ENCODE measurements at regions not wholly inside any gene's neighbourhood (a gene's known extent, or its start where the extent isn't known, plus 50 kb on each side); places are given as distances from the start of the nearest gene placed in this dataset.

DNA sequence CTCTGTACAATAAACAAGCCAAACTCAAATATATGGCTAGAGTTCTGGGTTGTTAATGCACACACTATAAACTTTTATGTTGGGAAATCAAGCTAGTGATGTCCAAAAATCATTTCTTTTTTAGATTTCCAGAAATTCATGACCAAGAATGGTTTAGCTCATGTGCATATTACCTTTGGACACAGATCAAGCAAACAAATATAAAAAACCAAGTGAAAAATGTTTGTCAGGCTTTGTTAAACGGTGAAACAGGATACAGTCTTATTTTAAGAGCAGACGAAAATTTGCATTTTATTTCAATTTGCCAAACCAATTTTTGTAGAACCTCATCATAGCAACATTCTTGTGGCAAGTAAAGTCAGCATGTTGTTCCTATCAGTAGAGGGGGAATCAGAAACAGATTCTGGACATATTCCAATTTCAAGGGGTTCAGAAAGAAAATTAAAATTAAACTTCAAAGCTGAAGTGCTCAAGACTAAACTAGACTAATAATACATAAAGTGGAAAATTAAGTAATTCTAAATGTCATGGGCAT, 413.6 kb downstream of the TRIML1 start:
- no peak for DNase-seq (ENCODE audit: low read depth in 2 of 2)

DNA sequence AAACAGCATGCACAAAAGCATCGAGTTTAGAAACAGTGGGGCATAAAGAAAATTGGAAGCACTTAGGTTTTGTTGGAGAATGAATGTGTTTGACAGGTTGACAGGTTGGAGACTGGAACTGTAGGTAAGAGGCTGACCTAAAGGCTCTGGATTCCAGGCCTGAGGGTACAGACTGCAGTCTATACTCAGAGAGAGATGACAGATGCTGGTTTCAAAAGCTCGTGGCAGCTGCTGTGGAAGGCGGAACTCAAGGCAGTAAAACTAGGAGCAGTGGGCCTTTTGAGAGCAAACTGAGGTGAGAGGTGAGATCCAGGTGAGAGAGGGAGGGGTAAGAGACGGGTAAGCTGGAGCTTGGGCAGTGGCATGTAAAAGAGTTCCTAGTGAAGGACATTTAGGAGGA, 415.2 kb downstream of the TRIML1 start:
- no peak for DNase-seq (ENCODE audit: low read depth in 2 of 2)

- no peak for DNase-seq (ENCODE audit: low read depth in 2 of 2)
Observed at GRCh38 chr4:188573104-188573503, 433.9 kb downstream of the TRIML1 start.

DNA sequence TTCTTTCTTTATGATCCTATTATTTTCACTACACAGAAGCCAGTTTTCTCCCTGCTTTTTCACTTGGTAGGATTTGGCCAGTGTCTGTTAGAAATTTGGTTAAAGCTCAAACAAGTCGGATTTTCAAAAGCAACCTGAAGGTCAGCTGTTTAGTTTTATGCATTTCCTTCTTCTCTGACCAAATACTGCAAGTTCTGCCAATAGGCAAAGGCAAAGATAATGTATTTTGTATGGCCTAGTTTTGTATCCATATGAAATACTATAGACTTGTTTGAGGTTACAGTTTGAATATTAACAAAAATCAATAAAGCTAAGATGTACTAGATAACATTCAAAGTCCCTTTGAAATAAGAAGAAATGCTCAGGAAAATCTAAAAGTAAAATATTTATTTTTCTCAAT, 439.4 kb downstream of the TRIML1 start:
- DNase-seq (ENCODE audit: low read depth in 2 of 2): no peak

- DNase-seq (ENCODE audit: low read depth in 2 of 2): no peak
Observed at GRCh38 chr4:188596021-188596420, 456.8 kb downstream of the TRIML1 start.

DNA sequence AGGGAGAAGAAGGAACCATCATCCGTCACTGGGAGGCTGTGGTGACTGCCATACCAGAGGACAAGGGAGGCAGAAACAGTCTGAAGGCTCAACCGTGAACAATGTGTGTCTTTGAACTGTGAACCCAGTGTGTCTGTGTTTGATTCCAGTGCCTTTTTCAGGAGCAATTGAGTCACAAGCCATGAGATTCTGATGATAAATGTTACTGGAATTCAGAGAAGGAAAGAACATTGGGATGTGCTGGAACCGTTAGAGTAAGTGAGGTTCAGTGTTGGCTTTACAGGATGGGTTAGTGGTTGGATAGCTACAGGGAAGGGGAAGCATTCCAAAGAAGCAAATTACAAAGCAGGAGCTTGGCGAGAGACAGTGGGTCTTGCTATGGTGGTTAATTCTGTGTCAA, 464.4 kb downstream of the TRIML1 start:
- no peak for DNase-seq (ENCODE audit: low read depth in 2 of 2)

- no peak for DNase-seq (ENCODE audit: low read depth in 2 of 2)
Observed at GRCh38 chr4:188606635-188607034, 467.4 kb downstream of the TRIML1 start.

DNA sequence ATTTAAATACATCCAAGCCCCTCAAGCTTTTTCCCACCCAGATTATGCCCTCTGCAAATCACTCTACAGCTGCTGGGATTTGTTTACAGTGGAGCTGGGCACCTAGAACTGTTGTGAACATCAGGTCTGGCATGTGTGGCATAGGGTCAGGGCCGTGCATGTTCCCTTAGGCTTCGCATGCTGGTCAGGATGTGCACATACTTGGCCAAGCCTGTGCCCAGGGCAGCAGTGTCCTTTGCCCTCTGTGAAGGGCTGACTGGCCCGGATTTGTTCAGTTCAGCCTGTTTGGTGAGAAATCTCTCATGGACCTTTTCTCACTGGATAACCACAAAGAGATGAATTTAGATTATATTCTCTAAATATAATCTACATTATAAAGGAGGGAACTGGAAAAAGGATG, 471.9 kb downstream of the TRIML1 start:
- no peak for DNase-seq (ENCODE audit: low read depth in 2 of 2)

DNA sequence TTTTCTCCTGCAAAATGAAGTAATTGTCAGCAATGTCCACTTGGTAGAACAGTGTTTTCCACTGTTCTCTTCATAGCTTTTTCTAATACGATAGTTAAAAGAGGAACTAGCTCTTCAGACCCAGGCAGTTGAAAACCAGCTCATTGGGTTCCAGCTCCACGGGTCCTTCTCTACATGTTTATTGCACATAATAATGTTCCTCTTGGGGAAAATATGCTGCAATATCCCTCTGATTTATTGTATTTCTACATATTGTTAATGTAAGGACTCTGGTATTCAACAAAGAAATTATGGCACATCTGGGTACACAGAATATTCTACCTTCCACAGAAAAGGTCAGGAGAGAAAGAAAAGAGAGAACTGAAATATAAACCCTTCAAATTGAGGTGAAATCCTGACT, 473.4 kb downstream of the TRIML1 start:
- DNase-seq (ENCODE audit: low read depth in 2 of 2): no peak

GRCh38 chr4:188613976-188614375, 474.7 kb downstream of the TRIML1 start:
- no peak for DNase-seq (ENCODE audit: low read depth in 2 of 2)

DNA sequence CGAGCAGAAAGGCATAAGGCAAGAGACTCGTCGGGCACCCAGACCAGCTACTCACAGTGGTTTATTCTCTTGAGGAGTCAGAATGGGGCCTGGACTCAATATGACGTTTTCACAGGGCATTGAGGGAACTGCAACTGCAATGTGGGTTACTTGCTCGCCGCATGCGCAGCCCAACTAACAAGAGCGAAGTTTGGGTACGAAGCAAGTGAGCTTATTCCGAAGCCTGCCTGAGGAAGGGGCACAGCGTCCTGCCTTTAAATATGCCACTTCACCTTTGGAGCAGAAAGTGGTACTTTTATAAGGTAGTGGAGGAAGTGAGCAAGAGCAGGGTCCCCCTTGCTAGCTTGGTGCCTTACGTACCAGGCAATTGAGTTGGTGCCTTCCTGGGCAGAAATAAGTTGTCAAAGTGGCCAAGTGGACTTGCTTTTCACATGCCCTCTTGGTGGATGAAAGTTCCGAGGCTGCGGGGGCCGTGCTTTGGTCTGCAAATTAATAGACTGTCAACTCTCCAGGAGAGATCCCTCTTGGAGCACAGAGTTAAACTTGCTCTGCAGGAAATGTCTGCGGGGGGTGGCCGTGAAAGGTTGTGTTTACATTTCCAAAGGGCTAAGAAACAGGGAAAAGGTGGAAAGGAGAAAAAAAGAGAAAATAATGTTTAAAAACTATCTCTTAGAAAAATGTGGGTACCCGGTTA, 480.4 kb downstream of the TRIML1 start:
- DNase-seq (ENCODE audit: low read depth in 2 of 2): no peak

GRCh38 chr4:188620608-188621007, 481.4 kb downstream of the TRIML1 start:
- no peak for DNase-seq (ENCODE audit: low read depth in 2 of 2)

DNA sequence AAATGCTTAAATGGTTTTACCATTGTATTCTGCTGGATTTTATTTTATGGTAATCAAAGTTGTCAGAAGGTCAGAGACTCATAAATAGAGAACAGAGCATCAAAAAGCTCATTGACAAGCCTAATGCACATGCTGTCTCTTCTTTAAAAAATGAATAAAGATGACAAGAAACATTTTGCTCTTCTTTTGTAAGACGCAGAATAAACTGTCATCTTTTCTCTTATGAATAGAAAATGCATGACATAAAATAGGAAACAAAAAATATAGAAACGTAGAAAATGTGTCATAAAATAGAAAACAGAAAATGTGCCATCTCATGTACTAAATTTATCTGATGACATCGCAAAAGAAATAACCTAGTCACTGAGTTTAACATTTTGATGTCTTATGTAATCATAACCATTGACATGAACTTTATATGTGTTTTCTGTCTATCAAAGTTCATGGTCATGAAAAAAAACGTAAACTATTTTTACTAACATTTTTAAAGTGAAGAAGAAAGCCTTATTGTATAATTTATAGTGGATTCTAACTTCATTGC, 484.1 kb downstream of the TRIML1 start:
- no peak for DNase-seq (ENCODE audit: low read depth in 2 of 2)

DNA sequence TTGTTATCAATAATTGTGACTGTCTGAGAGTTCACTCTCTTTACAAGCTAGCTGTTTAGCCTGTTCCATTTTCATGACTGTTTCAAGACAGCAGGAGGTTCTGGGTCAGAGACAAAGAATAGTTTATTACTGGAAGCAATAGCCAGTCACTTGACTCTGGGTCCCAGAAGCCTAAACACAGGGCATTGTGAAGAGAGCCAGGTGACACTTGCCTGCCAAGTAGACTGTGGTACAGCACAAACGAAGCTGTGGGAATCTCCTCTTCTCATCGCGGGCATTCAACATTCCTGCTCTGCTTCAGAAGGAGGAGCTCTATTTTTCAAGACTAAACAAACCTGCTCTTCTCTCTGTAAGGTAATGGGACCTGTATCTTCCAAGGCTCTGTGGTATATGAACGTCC, 485.1 kb downstream of the TRIML1 start:
- DNase-seq (ENCODE audit: low read depth in 2 of 2): no peak

DNA sequence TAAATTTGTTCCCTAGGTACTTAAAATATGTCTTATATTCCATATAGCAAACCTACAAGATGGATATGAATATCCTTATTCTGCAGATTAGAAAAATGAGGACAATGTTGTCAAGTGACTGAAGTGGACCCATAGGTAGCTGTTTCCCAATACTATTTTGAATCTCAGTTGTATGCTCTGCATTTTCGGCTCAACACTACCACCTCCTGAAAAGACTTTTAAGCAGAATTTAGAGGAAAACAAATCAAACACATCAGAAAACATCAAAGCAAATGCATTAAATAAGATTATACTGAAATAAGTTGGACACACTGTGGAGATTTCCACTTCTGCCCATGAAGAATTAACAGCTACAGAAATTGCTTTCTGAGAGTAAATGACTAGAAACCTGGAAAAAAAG, 488.7 kb downstream of the TRIML1 start:
- DNase-seq (ENCODE audit: low read depth in 2 of 2): no peak

- no peak for DNase-seq (ENCODE audit: low read depth in 2 of 2)
Observed at GRCh38 chr4:188639479-188640100, 500.3 kb downstream of the TRIML1 start.

DNA sequence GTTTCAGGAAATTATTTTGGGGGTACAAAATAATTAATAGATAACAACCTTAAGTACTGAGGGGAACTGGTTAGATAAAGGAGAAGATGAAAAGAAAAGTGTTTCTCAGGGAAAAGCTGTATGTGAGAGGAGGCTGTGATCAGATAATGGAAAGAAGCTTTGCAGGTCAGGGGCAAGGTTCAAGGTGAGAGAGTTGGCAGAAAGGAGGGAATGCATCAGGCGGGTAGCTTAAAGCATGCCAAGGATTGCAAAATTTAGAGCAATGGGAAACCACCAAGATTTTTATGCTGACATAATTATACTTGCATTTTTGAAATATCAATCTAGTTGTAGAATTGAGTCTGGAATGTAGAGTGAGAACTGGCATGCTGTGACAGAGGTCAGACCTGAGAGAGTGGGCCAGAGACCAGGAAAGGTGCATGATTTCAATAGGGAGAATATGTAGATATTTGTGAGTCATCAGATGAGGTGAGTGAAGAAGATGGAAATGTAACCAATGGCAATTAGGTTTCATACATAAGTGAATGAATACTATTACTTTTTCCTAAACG, 508.7 kb downstream of the TRIML1 start:
- DNase-seq (ENCODE audit: low read depth in 2 of 2): no peak

- DNase-seq (ENCODE audit: low read depth in 2 of 2): no peak
Observed at GRCh38 chr4:188649635-188650034, 510.4 kb downstream of the TRIML1 start.

GRCh38 chr4:188650516-188650915, 511.3 kb downstream of the TRIML1 start:
- no peak for DNase-seq (ENCODE audit: low read depth in 2 of 2)

GRCh38 chr4:188657365-188657764, 518.1 kb downstream of the TRIML1 start:
- no peak for DNase-seq (ENCODE audit: low read depth in 2 of 2)

- no peak for DNase-seq (ENCODE audit: low read depth in 2 of 2)
Observed at GRCh38 chr4:188658958-188659522, 519.8 kb downstream of the TRIML1 start.

DNA sequence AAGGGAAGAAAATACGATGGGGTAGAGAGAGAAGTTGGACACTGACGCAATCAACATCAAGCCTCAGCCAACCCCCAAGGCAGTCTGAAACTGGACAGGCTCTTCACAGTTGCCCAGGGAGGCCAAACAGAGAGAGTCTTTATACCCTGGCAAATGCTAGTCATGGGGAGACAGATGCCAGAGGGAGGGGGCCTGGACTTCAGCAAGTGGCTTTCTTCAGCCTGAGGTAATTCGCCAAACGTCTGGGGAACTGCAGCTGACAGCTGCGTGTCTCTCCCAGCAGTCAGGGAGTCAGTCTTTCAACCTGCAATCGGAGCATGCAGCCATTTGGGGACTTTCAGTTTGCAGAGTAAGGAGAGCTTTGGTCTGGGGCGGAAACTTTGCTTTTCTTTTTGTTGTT, 521.6 kb downstream of the TRIML1 start:
- DNase-seq (ENCODE audit: low read depth in 2 of 2): no peak

- no peak for DNase-seq (ENCODE audit: low read depth in 2 of 2)
Observed at GRCh38 chr4:188661502-188661901, 522.3 kb downstream of the TRIML1 start.

Data from stimulated activated CD4-positive, alpha-beta T cell treated with anti-CD3 and anti-CD28 coated beads, Interleukin-1b, Interleukin-23, amount 100 ng/mL, for 1 hour (primary cell).